Tibial nerve (tissue), 4 donors: ENCODE measurements at regions not wholly inside any gene's neighbourhood (a gene's known extent, or its start where the extent isn't known, plus 50 kb on each side); places are given as distances from the start of the nearest gene placed in this dataset.
"Not testable (repeated sequence)": the region's sequence is repeated elsewhere in the genome, so short reads cannot be mapped to it uniquely, and the experiment has no call there.

Experiments used
- DNase-seq, 2 donors: peaks; one replicate each; pipeline ENCODE4 v3.0.0-alpha.2; 2019; ENCODE audit warnings: low spot score in 2 of 2
- H3K27ac ChIP-seq, 4 donors: fragments of 200-600 bp; sonication (generic) in 3 of 4; one replicate each; pipeline ENCODE4 v1.5.1; 2017 to 2019; ENCODE audit warnings: mild to moderate bottlenecking in 1 of 4
- H3K27me3 ChIP-seq, 2 donors: fragments of 200-600 bp; sonication (generic) in 1 of 2; one replicate each; pipeline versions ENCODE4 v1.5.1 to v1.6.0; 2017 to 2019
- H3K36me3 ChIP-seq, 3 donors: fragments of 200-600 bp; sonication (generic); one replicate each; pipeline ENCODE4 v1.5.1; 2018 to 2019
- H3K4me1 ChIP-seq, 4 donors: fragments of 200-600 bp; sonication (generic) in 3 of 4; one replicate each; pipeline ENCODE4 v1.5.1; 2017 to 2019
- H3K4me3 ChIP-seq, 4 donors: fragments of 200-600 bp; sonication (generic) in 3 of 4; one replicate each; pipeline ENCODE4 v1.5.1; 2017 to 2019; ENCODE audit warnings: mild to moderate bottlenecking in 1 of 4, moderate library complexity in 1 of 4
- H3K9me3 ChIP-seq, 4 donors: fragments of 200-600 bp; sonication (generic) in 3 of 4; one replicate each; pipeline ENCODE4 v1.5.1; 2017 to 2019
- EP300 ChIP-seq, 2 donors: sonication (generic); formaldehyde crosslinking; IDR thresholded peaks; one replicate each; pipeline ENCODE4 v1.6.1; 2017; ENCODE audit warnings: antibody characterized with exemption in 2 of 2, mild to moderate bottlenecking in 1 of 2
- POLR2A ChIP-seq, 2 donors: fragments of 450-650 bp; IDR thresholded peaks; one replicate each; pipeline ENCODE4 v1.6.1; 2017; ENCODE audit warnings: antibody characterized with exemption in 2 of 2, mild to moderate bottlenecking in 2 of 2, moderate library complexity in 2 of 2
- WGBS, 2 donors: methylation state at CpG; one replicate each; pipeline ENCODE4 v1.1.5; 2018; 5-methylcytosine and 5-hydroxymethylcytosine counted together
- TF ChIP-seq, protein P1 (sequence below), 5 experiments: fragments of 200-600 bp in 3 of 5; fragments of 450-650 bp in 2 of 5; sonication (generic) in 3 of 5; IDR thresholded peaks; one replicate each; pipeline ENCODE4 v1.5.1; 2016 to 2019; ENCODE audit warnings: antibody characterized with exemption in 5 of 5, mild to moderate bottlenecking in 3 of 5, moderate library complexity in 2 of 5

DNA sequence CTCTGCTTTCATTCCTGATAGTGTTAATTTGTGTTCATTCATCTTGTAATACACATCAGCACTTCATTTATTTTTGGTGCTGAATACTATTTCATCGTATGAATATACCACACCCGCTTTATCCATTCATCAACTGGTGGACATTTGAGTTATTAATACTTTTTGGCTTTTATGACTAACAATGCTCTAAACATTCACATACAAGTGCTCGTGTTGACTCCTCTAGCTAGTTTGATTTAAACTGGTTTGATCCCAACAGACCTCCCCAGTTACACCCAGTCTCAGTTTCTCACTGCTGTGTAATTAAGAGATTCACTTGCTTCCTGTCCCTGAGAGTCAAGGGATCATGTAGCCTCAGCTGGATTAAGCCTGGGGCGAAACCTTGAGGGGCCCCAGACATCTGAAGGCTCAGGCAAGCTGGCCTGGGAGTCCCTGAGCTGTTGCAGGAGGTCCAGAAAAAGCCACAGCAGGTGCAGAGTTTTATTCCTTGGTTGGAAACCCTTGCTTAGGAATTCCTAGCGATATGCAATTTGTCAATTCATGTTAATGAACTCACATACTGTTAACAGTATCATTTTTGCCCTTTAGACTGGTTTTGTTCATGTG is 52.8 kb upstream of the CLDN24 start:
- WGBS, 2 donors = 66 to 77% methylated on average over 5 of the region's 5 CpGs
- no peaks in the 10 kb centered on the region for H3K36me3 ChIP-seq
- TF ChIP-seq EP300 (IDR thresholded peaks at IDR 0.05) (no peak), POLR2A (IDR thresholded peaks at IDR 0.05) (no peak)
- TF ChIP-seq, protein P1, sequence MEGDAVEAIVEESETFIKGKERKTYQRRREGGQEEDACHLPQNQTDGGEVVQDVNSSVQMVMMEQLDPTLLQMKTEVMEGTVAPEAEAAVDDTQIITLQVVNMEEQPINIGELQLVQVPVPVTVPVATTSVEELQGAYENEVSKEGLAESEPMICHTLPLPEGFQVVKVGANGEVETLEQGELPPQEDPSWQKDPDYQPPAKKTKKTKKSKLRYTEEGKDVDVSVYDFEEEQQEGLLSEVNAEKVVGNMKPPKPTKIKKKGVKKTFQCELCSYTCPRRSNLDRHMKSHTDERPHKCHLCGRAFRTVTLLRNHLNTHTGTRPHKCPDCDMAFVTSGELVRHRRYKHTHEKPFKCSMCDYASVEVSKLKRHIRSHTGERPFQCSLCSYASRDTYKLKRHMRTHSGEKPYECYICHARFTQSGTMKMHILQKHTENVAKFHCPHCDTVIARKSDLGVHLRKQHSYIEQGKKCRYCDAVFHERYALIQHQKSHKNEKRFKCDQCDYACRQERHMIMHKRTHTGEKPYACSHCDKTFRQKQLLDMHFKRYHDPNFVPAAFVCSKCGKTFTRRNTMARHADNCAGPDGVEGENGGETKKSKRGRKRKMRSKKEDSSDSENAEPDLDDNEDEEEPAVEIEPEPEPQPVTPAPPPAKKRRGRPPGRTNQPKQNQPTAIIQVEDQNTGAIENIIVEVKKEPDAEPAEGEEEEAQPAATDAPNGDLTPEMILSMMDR (IDR thresholded peaks at IDR 0.05) = no peak
- no peak overlapping the region for H3K27ac ChIP-seq
- peaks cover 0 to 14% (median 0%) of the 10 kb centered on the region in 4 donors for H3K9me3 ChIP-seq
- no peak for DNase-seq
- no peak overlapping the region for H3K4me3 ChIP-seq
- peaks cover 0 to 9% of the 10 kb centered on the region in 2 donors for H3K27me3 ChIP-seq
- no peaks in the 10 kb centered on the region for H3K4me1 ChIP-seq

DNA sequence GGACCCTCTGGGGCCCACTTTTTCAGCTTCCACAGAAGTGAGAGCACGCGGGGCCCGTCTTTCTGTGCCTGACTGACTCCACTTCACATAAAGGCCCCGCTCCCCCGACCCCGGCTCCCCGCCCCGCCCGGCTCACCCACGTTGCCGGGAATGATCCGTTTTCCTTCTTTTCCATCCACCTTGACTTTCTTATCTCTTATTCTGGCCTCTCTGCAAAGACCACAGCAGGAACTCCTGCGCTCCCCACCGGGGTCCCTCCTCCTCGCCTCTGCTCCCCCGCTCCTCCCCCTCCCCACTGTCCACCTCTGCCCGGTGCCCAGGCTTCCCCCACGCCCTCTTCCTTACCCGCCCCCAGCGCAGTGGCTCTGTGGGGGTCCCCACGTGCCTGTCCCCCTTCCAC is 54.2 kb upstream of the CLDN24 start:
- 54 to 59% methylated on average over 21 of the region's 21 CpGs for WGBS, 2 donors
- H3K9me3 ChIP-seq = peaks cover 0 to 14% (median 0%) of the 10 kb centered on the region in 4 donors
- H3K4me1 ChIP-seq = no peaks in the 10 kb centered on the region
- TF ChIP-seq EP300 (IDR thresholded peaks at IDR 0.05) = no peak
- TF ChIP-seq, protein P1 (IDR thresholded peaks at IDR 0.05) = no peak
- no peak for TF ChIP-seq POLR2A (IDR thresholded peaks at IDR 0.05)
- no peak overlapping the region for H3K27ac ChIP-seq
- no peak for DNase-seq
- H3K36me3 ChIP-seq = no peaks in the 10 kb centered on the region
- no peak overlapping the region for H3K4me3 ChIP-seq
- H3K27me3 ChIP-seq = peaks cover 0 to 9% of the 10 kb centered on the region in 2 donors

DNA sequence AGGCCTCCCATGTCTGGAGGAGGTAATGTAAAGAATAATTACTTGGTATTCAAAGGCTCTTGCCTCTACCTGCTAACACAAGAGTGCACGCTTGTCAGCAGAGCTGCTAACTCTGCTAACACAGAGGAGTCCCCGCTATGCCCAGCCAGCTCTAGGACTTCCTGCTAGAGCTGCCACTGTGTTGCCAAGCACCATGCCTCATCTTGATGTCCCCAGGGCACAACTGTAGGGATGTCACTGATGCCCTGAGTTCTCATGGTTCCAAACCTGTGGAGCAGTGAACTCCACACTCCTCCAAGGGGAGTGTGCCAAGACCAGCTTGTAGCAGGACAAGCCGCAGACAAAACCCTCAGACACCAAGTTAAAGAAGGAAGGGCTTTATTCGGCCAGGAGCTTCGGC is 55.3 kb upstream of the CLDN24 start:
- no peak for DNase-seq

GRCh38 chr4:183378347-183378746 is 56.1 kb upstream of the CLDN24 start:
- DNase-seq, H3K4me1 ChIP-seq, H3K27me3 ChIP-seq, H3K36me3 ChIP-seq, H3K27ac ChIP-seq, H3K4me3 ChIP-seq: not testable (repeated sequence)
- H3K9me3 ChIP-seq = peaks cover 0 to 14% (median 0%) of the 10 kb centered on the region in 4 donors
- 74 to 93% methylated on average over 7 of the region's 7 CpGs for WGBS, 2 donors

More for the DNA sequence above, 55.3 kb upstream of the CLDN24 start:
- Histone ChIP-seq H3K4me1 (no peaks in the 10 kb centered on the region), H3K27me3 (peaks cover 0 to 9% of the 10 kb centered on the region in 2 donors), H3K36me3 (no peaks in the 10 kb centered on the region), H3K9me3 (peaks cover 0 to 14% (median 0%) of the 10 kb centered on the region in 4 donors), H3K27ac (no peak overlapping the region), H3K4me3 (no peak overlapping the region)
- TF ChIP-seq POLR2A (IDR thresholded peaks at IDR 0.05) (no peak), EP300 (IDR thresholded peaks at IDR 0.05) (no peak)
- TF ChIP-seq, protein P1 (IDR thresholded peaks at IDR 0.05) = no peak
- WGBS, 2 donors = 88 to 93% methylated on average over 5 of the region's 5 CpGs

DNA sequence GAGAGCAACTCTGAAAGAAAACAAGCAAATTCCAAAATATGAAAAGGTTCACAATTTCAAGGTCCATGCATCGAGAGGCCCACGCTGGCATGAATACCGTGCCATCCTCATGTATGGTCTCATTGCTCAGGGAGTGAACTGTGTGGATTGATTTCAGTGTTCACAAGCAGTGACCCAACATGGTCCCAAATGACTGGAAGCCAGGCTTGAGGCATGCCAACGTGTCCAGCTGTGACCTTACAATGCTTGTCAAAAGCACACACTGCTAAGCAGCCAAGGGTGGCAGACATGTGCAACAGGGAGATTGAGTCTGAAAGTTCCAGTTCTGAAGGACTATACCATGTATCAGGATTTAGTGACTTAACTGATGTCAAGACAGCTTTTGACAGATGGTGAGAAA is 58.7 kb upstream of the CLDN24 start:
- no peak overlapping the region for H3K27ac ChIP-seq
- 83% methylated on average over 4 of the region's 4 CpGs for WGBS, 2 donors
- H3K4me3 ChIP-seq = no peak overlapping the region
- no peak for DNase-seq
- no peaks in the 10 kb centered on the region for H3K4me1 ChIP-seq
- peaks cover 0 to 4% (median 0%) of the 10 kb centered on the region in 3 donors for H3K36me3 ChIP-seq
- peaks cover 0 to 9% of the 10 kb centered on the region in 2 donors for H3K27me3 ChIP-seq
- H3K9me3 ChIP-seq = peaks cover 0 to 32% (median 0%) of the 10 kb centered on the region in 4 donors
- no peak for TF ChIP-seq POLR2A (IDR thresholded peaks at IDR 0.05)
- TF ChIP-seq EP300 (IDR thresholded peaks at IDR 0.05) = no peak
- TF ChIP-seq, protein P1 (IDR thresholded peaks at IDR 0.05) = no peak
